ENCODE measurements at regions not wholly inside any gene's neighbourhood (a gene's known extent, or its start where the extent isn't known, plus 50 kb on each side); places are given as distances from the start of the nearest gene placed in this dataset.

- Histone ChIP-seq H3K27ac (no peak overlapping the region), H3K9me3 (ENCODE audit: severe bottlenecking) (no peaks in the 10 kb centered on the region), H3K36me3 (no peaks in the 10 kb centered on the region), H3K4me3 (ENCODE audit: low read depth, low read length) (no peak overlapping the region), H3K27me3 (ENCODE audit: insufficient read depth, low read depth, severe bottlenecking) (no peaks in the 10 kb centered on the region)
- no peak for TF ChIP-seq CTCF (IDR thresholded peaks at IDR 0.05; ENCODE audit: low read depth, low read length)
- peak; percentile 67 for DNase-seq
These were observed 127.8 kb upstream of the IGSF21 start for GRCh38 chr1:17979815-17980214.

GRCh38 chr1:17982197-17982596 is 125.4 kb upstream of the IGSF21 start:
- no peak for TF ChIP-seq CTCF (IDR thresholded peaks at IDR 0.05; ENCODE audit: low read depth, low read length)
- Histone ChIP-seq H3K9me3 (ENCODE audit: severe bottlenecking) (no peaks in the 10 kb centered on the region), H3K27ac (no peak overlapping the region), H3K4me3 (ENCODE audit: low read depth, low read length) (no peak overlapping the region), H3K36me3 (no peaks in the 10 kb centered on the region), H3K27me3 (ENCODE audit: insufficient read depth, low read depth, severe bottlenecking) (no peaks in the 10 kb centered on the region)
- DNase-seq: no peak

- Histone ChIP-seq H3K36me3 (no peaks in the 10 kb centered on the region), H3K27me3 (ENCODE audit: insufficient read depth, low read depth, severe bottlenecking) (no peaks in the 10 kb centered on the region), H3K4me3 (ENCODE audit: low read depth, low read length) (no peak overlapping the region), H3K9me3 (ENCODE audit: severe bottlenecking) (no peaks in the 10 kb centered on the region), H3K27ac (no peak overlapping the region)
- DNase-seq: peak; percentile 60
- TF ChIP-seq CTCF (IDR thresholded peaks at IDR 0.05; ENCODE audit: low read depth, low read length): peak; percentile 88
These were observed 123.0 kb upstream of the IGSF21 start for GRCh38 chr1:17984583-17984982.

DNA sequence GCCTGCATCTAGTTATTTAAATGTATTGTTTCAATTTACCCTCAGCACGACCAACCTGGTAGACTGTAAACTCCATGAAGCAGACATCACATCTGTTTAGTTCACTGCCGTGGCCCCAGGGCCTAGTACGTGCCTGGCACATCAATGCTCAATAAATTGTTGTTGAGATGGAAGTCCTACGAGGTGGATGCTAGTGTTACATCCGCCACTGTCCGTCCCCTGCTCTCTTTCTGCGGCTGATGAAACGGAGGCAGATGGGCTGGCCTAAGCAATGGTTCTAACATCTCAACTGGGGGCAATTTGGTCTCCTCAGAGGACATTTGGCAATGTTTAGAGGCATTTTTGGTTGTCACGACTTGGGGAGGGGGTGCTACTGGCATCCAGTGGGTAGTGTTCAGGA is 121.4 kb upstream of the IGSF21 start:
- H3K27ac ChIP-seq: no peak overlapping the region
- no peak for DNase-seq

GRCh38 chr1:17990401-17990800 is 117.2 kb upstream of the IGSF21 start:
- Histone ChIP-seq H3K27ac (no peak overlapping the region), H3K9me3 (ENCODE audit: severe bottlenecking) (no peaks in the 10 kb centered on the region), H3K27me3 (ENCODE audit: insufficient read depth, low read depth, severe bottlenecking) (no peaks in the 10 kb centered on the region), H3K36me3 (no peaks in the 10 kb centered on the region), H3K4me3 (ENCODE audit: low read depth, low read length) (no peak overlapping the region)
- DNase-seq: no peak
- TF ChIP-seq CTCF (IDR thresholded peaks at IDR 0.05; ENCODE audit: low read depth, low read length): no peak

More for the DNA sequence above, 121.4 kb upstream of the IGSF21 start:
- no peaks in the 10 kb centered on the region for H3K9me3 ChIP-seq (ENCODE audit: severe bottlenecking)
- no peak for TF ChIP-seq CTCF (IDR thresholded peaks at IDR 0.05; ENCODE audit: low read depth, low read length)
- no peaks in the 10 kb centered on the region for H3K36me3 ChIP-seq
- H3K27me3 ChIP-seq (ENCODE audit: insufficient read depth, low read depth, severe bottlenecking): no peaks in the 10 kb centered on the region
- no peak overlapping the region for H3K4me3 ChIP-seq (ENCODE audit: low read depth, low read length)

- no peaks in the 10 kb centered on the region for H3K27me3 ChIP-seq (ENCODE audit: insufficient read depth, low read depth, severe bottlenecking)
- no peaks in the 10 kb centered on the region for H3K9me3 ChIP-seq (ENCODE audit: severe bottlenecking)
- no peaks in the 10 kb centered on the region for H3K36me3 ChIP-seq
- no peak overlapping the region for H3K4me3 ChIP-seq (ENCODE audit: low read depth, low read length)
- no peak for TF ChIP-seq CTCF (IDR thresholded peaks at IDR 0.05; ENCODE audit: low read depth, low read length)
- no peak overlapping the region for H3K27ac ChIP-seq
- DNase-seq: no peak
These were observed 115.6 kb upstream of the IGSF21 start for GRCh38 chr1:17991996-17992395.
